MCF 10A (cell line): ENCODE measurements at regions not wholly inside any gene's neighbourhood (a gene's known extent, or its start where the extent isn't known, plus 50 kb on each side); places are given as distances from the start of the nearest gene placed in this dataset.

Source experiments
- BruUV-seq: library from RNA; stranded (reverse); fragments of 400-500 nt; replicated peaks from 2 replicates; lab custom pipeline; 2021; lab: Mats Ljungman, UMichigan
- CTCF ChIA-PET: fragments of 300-600 bp; sonication (Branson Sonifier 250); formaldehyde crosslinking; extraction: SDS; loops from one replicate; lab custom pipeline; 2021; ENCODE audit warnings: antibody characterized with exemption, inconsistent platforms; lab: Yijun Ruan, JAX
- POLR2A ChIA-PET: fragments of 300-600, 350-650 bp; sonication (Branson Sonifier 250); formaldehyde crosslinking; extraction: SDS; loops from one replicate; lab custom pipeline; 2020; ENCODE audit warnings: antibody characterized with exemption, inconsistent platforms; lab: Yijun Ruan, JAX
- DNase-seq: peaks from one replicate; pipeline ENCODE4 v3.0.0-alpha.2; 2018; ENCODE audit not compliant: unreplicated experiment
- H3K27ac Mint-ChIP-seq: one replicate; pipeline ENCODE4 v1.8.0; 2022; ENCODE audit warnings: mild to moderate bottlenecking, low read depth, mixed read lengths; ENCODE audit not compliant: unreplicated experiment
- H3K27me3 Mint-ChIP-seq: one replicate; pipeline ENCODE4 v1.8.0; 2022; ENCODE audit warnings: mixed read lengths; ENCODE audit not compliant: insufficient read depth, unreplicated experiment
- H3K36me3 Mint-ChIP-seq: one replicate; pipeline ENCODE4 v1.8.0; 2022; ENCODE audit warnings: mild to moderate bottlenecking, moderate library complexity, mixed read lengths; ENCODE audit not compliant: insufficient read depth, unreplicated experiment
- H3K4me1 Mint-ChIP-seq: one replicate; pipeline ENCODE4 v1.8.0; 2022; ENCODE audit warnings: mixed read lengths; ENCODE audit not compliant: insufficient read depth, unreplicated experiment
- H3K4me3 Mint-ChIP-seq: one replicate; pipeline ENCODE4 v1.8.0; 2022; ENCODE audit warnings: mild to moderate bottlenecking, moderate library complexity, mixed read lengths; ENCODE audit not compliant: unreplicated experiment
- H3K9me3 Mint-ChIP-seq: one replicate; pipeline ENCODE4 v1.8.0; 2022; ENCODE audit warnings: mixed read lengths; ENCODE audit not compliant: unreplicated experiment
- CTCF ChIP-seq: fragments of 200-600 bp; IDR thresholded peaks from one replicate; pipeline ENCODE4 v1.8.0; 2022; ENCODE audit warnings: antibody characterized with exemption, mild to moderate bottlenecking; ENCODE audit not compliant: unreplicated experiment
- intact Hi-C: fragments of 100-400 bp; cut with micrococcal nuclease; formaldehyde crosslinking; loops from 2 replicates; pipeline ENCODE4 v1.14.1; 2022

- H3K27me3 Mint-ChIP-seq = peaks cover 61% of the 10 kb centered on the region
- no peaks in the 10 kb centered on the region for H3K9me3 Mint-ChIP-seq
- POLR2A ChIA-PET = no interaction called here
- BruUV-seq = no TSS peak
- intact Hi-C loops = no loop called here
- no peaks in the 10 kb centered on the region for H3K36me3 Mint-ChIP-seq
- H3K27ac Mint-ChIP-seq = no peak overlapping the region
- TF ChIP-seq CTCF = no peak
- CTCF ChIA-PET = interaction anchor here (0.5 to 1.8 kb wide), 6 partner anchors 9 to 204 kb away, joined by 3 to 6 read pairs (median 4); no protein-coding TSS in a partner anchor
- no peak overlapping the region for H3K4me3 Mint-ChIP-seq
- no peak for DNase-seq
- H3K4me1 Mint-ChIP-seq = no peaks in the 10 kb centered on the region
Observed at GRCh38 chr4:111650674-111651086, 494.6 kb upstream of the FAM241A start.

- Mint-ChIP-seq H3K27me3 (peaks cover 59% of the 10 kb centered on the region), H3K27ac (no peak overlapping the region), H3K4me3 (no peak overlapping the region), H3K4me1 (no peaks in the 10 kb centered on the region), H3K9me3 (no peaks in the 10 kb centered on the region), H3K36me3 (no peaks in the 10 kb centered on the region)
- DNase-seq = no peak
- ChIA-PET POLR2A (no interaction called here), CTCF (interaction anchor here (0.6 to 1.2 kb wide), 3 partner anchors 20 to 1139 kb away, joined by 3 to 4 read pairs (median 3); no protein-coding TSS in a partner anchor)
- no peak for TF ChIP-seq CTCF
- BruUV-seq = no TSS peak
- intact Hi-C loops = no loop called here
Observed at GRCh38 chr4:111652236-111652635, 493.0 kb upstream of the FAM241A start.

GRCh38 chr4:111652986-111653385 is 492.3 kb upstream of the FAM241A start:
- Mint-ChIP-seq H3K4me3 (no peak overlapping the region), H3K36me3 (no peaks in the 10 kb centered on the region), H3K4me1 (no peaks in the 10 kb centered on the region), H3K27me3 (peaks cover 51% of the 10 kb centered on the region), H3K27ac (no peak overlapping the region), H3K9me3 (no peaks in the 10 kb centered on the region)
- no peak for TF ChIP-seq CTCF
- POLR2A ChIA-PET = no interaction called here
- intact Hi-C loops = no loop called here
- no TSS peak for BruUV-seq
- CTCF ChIA-PET = interaction anchor here (0.6 to 1.2 kb wide), 3 partner anchors 11 to 190 kb away, joined by 3 to 4 read pairs (median 3); no protein-coding TSS in a partner anchor
- DNase-seq = no peak

GRCh38 chr4:111662496-111662895 is 482.8 kb upstream of the FAM241A start:
- no peak overlapping the region for H3K27ac Mint-ChIP-seq
- intact Hi-C loops = no loop called here
- H3K27me3 Mint-ChIP-seq = no peaks in the 10 kb centered on the region
- BruUV-seq = no TSS peak
- ChIA-PET POLR2A (no interaction called here), CTCF (no interaction called here)
- no peaks in the 10 kb centered on the region for H3K36me3 Mint-ChIP-seq
- H3K4me1 Mint-ChIP-seq = no peaks in the 10 kb centered on the region
- no peak for TF ChIP-seq CTCF
- DNase-seq = no peak
- no peaks in the 10 kb centered on the region for H3K9me3 Mint-ChIP-seq
- no peak overlapping the region for H3K4me3 Mint-ChIP-seq
